GM18526 (cell line): ENCODE measurements at regions not wholly inside any gene's neighbourhood (a gene's known extent, or its start where the extent isn't known, plus 50 kb on each side); places are given as distances from the start of the nearest gene placed in this dataset.

Source experiments
- POLR2A ChIP-seq: IDR thresholded peaks from 3 replicates; pipeline ENCODE4 v1.6.1; 2011; ENCODE audit not compliant: insufficient read length; ENCODE audit errors: extremely low read depth

- no peak for TF ChIP-seq POLR2A
Measured at GRCh38 chr2:7619203-7619970, 702.2 kb downstream of the RNF144A start.

- TF ChIP-seq POLR2A = no peak
Measured at GRCh38 chr2:7620255-7620654, 703.0 kb downstream of the RNF144A start.

GRCh38 chr2:7621018-7621814, 704.0 kb downstream of the RNF144A start:
- TF ChIP-seq POLR2A = no peak

- TF ChIP-seq POLR2A = no peak
Measured at GRCh38 chr2:7625392-7626138, 708.4 kb downstream of the RNF144A start.

GRCh38 chr2:7626139-7626537, 708.9 kb downstream of the RNF144A start:
- no peak for TF ChIP-seq POLR2A

GRCh38 chr2:7627583-7627982, 710.4 kb downstream of the RNF144A start:
- no peak for TF ChIP-seq POLR2A

GRCh38 chr2:7632420-7632819, 715.2 kb downstream of the RNF144A start:
- no peak for TF ChIP-seq POLR2A

- no peak for TF ChIP-seq POLR2A
Measured at GRCh38 chr2:7633566-7634153, 716.4 kb downstream of the RNF144A start.

- no peak for TF ChIP-seq POLR2A
Measured at GRCh38 chr2:7634409-7634808, 717.2 kb downstream of the RNF144A start.

- no peak for TF ChIP-seq POLR2A
Measured at GRCh38 chr2:7639476-7639875, 722.3 kb downstream of the RNF144A start.

- TF ChIP-seq POLR2A = no peak
Measured at GRCh38 chr2:7646024-7646423, 728.8 kb downstream of the RNF144A start.

GRCh38 chr2:7646661-7647060, 729.4 kb downstream of the RNF144A start:
- no peak for TF ChIP-seq POLR2A

GRCh38 chr2:7648221-7648795, 731.1 kb downstream of the RNF144A start:
- no peak for TF ChIP-seq POLR2A

- no peak for TF ChIP-seq POLR2A
Measured at GRCh38 chr2:7649461-7650228, 732.4 kb downstream of the RNF144A start.
